HEK293 (cell line): ENCODE measurements at regions not wholly inside any gene's neighbourhood (a gene's known extent, or its start where the extent isn't known, plus 50 kb on each side); places are given as distances from the start of the nearest gene placed in this dataset.
A peak's percentile ranks its signal among the peaks of the same experiment; 100 is the strongest.

ENCODE experiments used
- GLIS2 ChIP-seq: fragments of 450-650 bp; formaldehyde crosslinking; IDR thresholded peaks from 2 replicates; pipeline ENCODE4 v1.5.1; 2016; ENCODE audit warnings: missing biosample characterization, missing genetic modification characterization
- HIC1 ChIP-seq: fragments of 450-650 bp; formaldehyde crosslinking; IDR thresholded peaks from 2 replicates; pipeline ENCODE4 v1.5.1; 2016; ENCODE audit warnings: missing biosample characterization, missing genetic modification characterization
- IKZF3 ChIP-seq: fragments of 450-650 bp; IDR thresholded peaks from 2 replicates; pipeline ENCODE4 v1.5.0; 2018; ENCODE audit warnings: missing biosample characterization, mild to moderate bottlenecking, missing genetic modification characterization, moderate library complexity
- KLF1 ChIP-seq: fragments of 450-650 bp; formaldehyde crosslinking; IDR thresholded peaks from 2 replicates; pipeline ENCODE4 v1.5.1; 2016; ENCODE audit warnings: missing biosample characterization, missing genetic modification characterization
- KLF16 ChIP-seq: fragments of 450-650 bp; formaldehyde crosslinking; IDR thresholded peaks from 2 replicates; pipeline ENCODE4 v1.5.1; 2017; ENCODE audit warnings: missing biosample characterization, missing genetic modification characterization
- KLF8 ChIP-seq: fragments of 450-650 bp; formaldehyde crosslinking; IDR thresholded peaks from 2 replicates; pipeline ENCODE4 v1.5.1; 2016; ENCODE audit warnings: missing biosample characterization, missing genetic modification characterization
- PATZ1 ChIP-seq: fragments of 450-650 bp; formaldehyde crosslinking; IDR thresholded peaks from 2 replicates; pipeline ENCODE4 v1.5.1; 2016; ENCODE audit warnings: missing biosample characterization, missing genetic modification characterization
- PRDM2 ChIP-seq: fragments of 450-650 bp; formaldehyde crosslinking; IDR thresholded peaks from 2 replicates; pipeline ENCODE4 v1.5.1; 2016; ENCODE audit warnings: missing biosample characterization, missing genetic modification characterization, borderline replicate concordance
- SCRT2 ChIP-seq: fragments of 450-650 bp; formaldehyde crosslinking; IDR thresholded peaks from 2 replicates; pipeline ENCODE4 v1.5.1; 2016; ENCODE audit warnings: missing biosample characterization, missing genetic modification characterization
- SP7 ChIP-seq: fragments of 450-650 bp; formaldehyde crosslinking; IDR thresholded peaks from 2 replicates; pipeline ENCODE4 v1.5.1; 2016; ENCODE audit warnings: missing biosample characterization, missing genetic modification characterization
- ZBTB17 ChIP-seq: fragments of 450-650 bp; formaldehyde crosslinking; IDR thresholded peaks from 2 replicates; pipeline ENCODE4 v1.5.1; 2016; ENCODE audit warnings: missing biosample characterization, missing genetic modification characterization
- ZBTB44 ChIP-seq: fragments of 450-650 bp; IDR thresholded peaks from 2 replicates; pipeline ENCODE4 v1.5.1; 2018; ENCODE audit warnings: missing biosample characterization, mild to moderate bottlenecking, missing genetic modification characterization
- ZBTB48 ChIP-seq: fragments of 450-650 bp; formaldehyde crosslinking; IDR thresholded peaks from 2 replicates; pipeline ENCODE4 v1.5.1; 2016; ENCODE audit warnings: missing biosample characterization, missing genetic modification characterization
- ZBTB7A ChIP-seq: fragments of 450-650 bp; formaldehyde crosslinking; IDR thresholded peaks from 2 replicates; pipeline ENCODE4 v1.5.1; 2016; ENCODE audit warnings: low read depth, missing biosample characterization, missing genetic modification characterization
- ZFP37 ChIP-seq: fragments of 450-650 bp; formaldehyde crosslinking; IDR thresholded peaks from 2 replicates; pipeline ENCODE4 v1.5.1; 2016; ENCODE audit warnings: missing biosample characterization, missing genetic modification characterization
- ZNF157 ChIP-seq: fragments of 450-650 bp; formaldehyde crosslinking; IDR thresholded peaks from 2 replicates; pipeline ENCODE4 v1.5.1; 2016; ENCODE audit warnings: missing biosample characterization, missing genetic modification characterization
- ZNF169 ChIP-seq: fragments of 450-650 bp; formaldehyde crosslinking; IDR thresholded peaks from 2 replicates; pipeline ENCODE4 v1.5.1; 2016; ENCODE audit warnings: missing biosample characterization, missing genetic modification characterization
- ZNF311 ChIP-seq: fragments of 450-650 bp; formaldehyde crosslinking; IDR thresholded peaks from 2 replicates; pipeline ENCODE4 v1.5.1; 2017; ENCODE audit warnings: missing biosample characterization, missing genetic modification characterization, borderline replicate concordance
- ZNF335 ChIP-seq: fragments of 450-650 bp; formaldehyde crosslinking; conservative IDR thresholded peaks from 2 replicates; pipeline ENCODE4 v1.5.1; 2016; ENCODE audit warnings: missing biosample characterization, missing genetic modification characterization
- ZNF341 ChIP-seq: fragments of 450-650 bp; formaldehyde crosslinking; IDR thresholded peaks from 2 replicates; pipeline ENCODE4; 2016; ENCODE audit warnings: low read depth, missing biosample characterization, missing genetic modification characterization
- ZNF394 ChIP-seq: fragments of 450-650 bp; formaldehyde crosslinking; IDR thresholded peaks from 2 replicates; pipeline ENCODE4 v1.5.1; 2016; ENCODE audit warnings: missing biosample characterization, missing genetic modification characterization, mild to moderate bottlenecking, moderate library complexity, borderline replicate concordance
- ZNF416 ChIP-seq: fragments of 450-650 bp; formaldehyde crosslinking; IDR thresholded peaks from 2 replicates; pipeline ENCODE4 v1.5.1; 2016; ENCODE audit warnings: missing biosample characterization, missing genetic modification characterization
- ZNF423 ChIP-seq: fragments of 450-650 bp; formaldehyde crosslinking; IDR thresholded peaks from 2 replicates; pipeline ENCODE4 v1.5.1; 2016; ENCODE audit warnings: missing biosample characterization, missing genetic modification characterization
- ZNF510 ChIP-seq: fragments of 450-650 bp; formaldehyde crosslinking; IDR thresholded peaks from 2 replicates; pipeline ENCODE4 v1.5.1; 2018; ENCODE audit warnings: mild to moderate bottlenecking, missing genetic modification characterization, missing biosample characterization; ENCODE audit not compliant: insufficient replicate concordance
- ZNF529 ChIP-seq: fragments of 450-650 bp; formaldehyde crosslinking; IDR thresholded peaks from 2 replicates; pipeline ENCODE4 v1.5.1; 2017; ENCODE audit warnings: missing genetic modification characterization, missing biosample characterization; ENCODE audit not compliant: insufficient replicate concordance
- ZNF600 ChIP-seq: fragments of 450-650 bp; formaldehyde crosslinking; IDR thresholded peaks from 2 replicates; pipeline ENCODE4 v1.5.1; 2016; ENCODE audit warnings: missing biosample characterization, missing genetic modification characterization
- ZNF629 ChIP-seq: fragments of 450-650 bp; formaldehyde crosslinking; IDR thresholded peaks from 2 replicates; pipeline ENCODE4 v1.5.1; 2017; ENCODE audit warnings: missing biosample characterization, missing genetic modification characterization
- ZNF664 ChIP-seq: fragments of 450-650 bp; formaldehyde crosslinking; IDR thresholded peaks from 2 replicates; pipeline ENCODE4 v1.5.1; 2016; ENCODE audit warnings: missing biosample characterization, missing genetic modification characterization
- ZNF707 ChIP-seq: fragments of 450-650 bp; formaldehyde crosslinking; IDR thresholded peaks from 2 replicates; pipeline ENCODE4 v1.5.1; 2016; ENCODE audit warnings: missing biosample characterization, missing genetic modification characterization

GRCh38 chr6:56843476-56844349, 111.2 kb upstream of the BEND6 start (continued):
- no peak for TF ChIP-seq PRDM2
- TF ChIP-seq PATZ1: peak; percentile 87
- peak; percentile 73 for TF ChIP-seq ZBTB17 (tag by site-specific recombination)
- no peak for TF ChIP-seq ZFP37 (tag by site-specific recombination)
- peak; percentile 92 for TF ChIP-seq ZNF600
- peak; percentile 83 for TF ChIP-seq SP7 (tag by site-specific recombination)
- TF ChIP-seq ZNF707 (tag by site-specific recombination): no peak
- TF ChIP-seq HIC1 (tag by site-specific recombination): peak; percentile 83
- TF ChIP-seq IKZF3 (tag by site-specific recombination): peak; percentile 63
- TF ChIP-seq ZBTB48 (tag by site-specific recombination): peak; percentile 97
- TF ChIP-seq GLIS2 (tag by site-specific recombination): peak; percentile 99
- no peak for TF ChIP-seq ZNF416 (tag by site-specific recombination)
- TF ChIP-seq ZNF335 (tag by site-specific recombination): peak; percentile 95
- TF ChIP-seq KLF8: peak; percentile 97
- peak; percentile 98 for TF ChIP-seq KLF1 (tag by site-specific recombination)
- peak; percentile 49; the same call in 1 of the 2 replicates for TF ChIP-seq ZNF394
- TF ChIP-seq ZNF311 (tag by site-specific recombination): no peak
- TF ChIP-seq ZNF423 (tag by site-specific recombination): peak; percentile 99
- TF ChIP-seq ZBTB7A: peak; percentile 64; the same call in 1 of the 2 replicates
- peak; percentile 98 for TF ChIP-seq SCRT2 (tag by site-specific recombination)
- no peak for TF ChIP-seq ZNF664
- TF ChIP-seq ZNF510: no peak
- peak; percentile 65 for TF ChIP-seq ZNF341 (tag by site-specific recombination)
- peak; percentile 58 for TF ChIP-seq ZNF629
- TF ChIP-seq ZBTB44 (tag by site-specific recombination): no peak
- no peak for TF ChIP-seq ZNF157
- no peak for TF ChIP-seq ZNF529
- no peak for TF ChIP-seq ZNF169 (tag by site-specific recombination)
- 0 out of 2 replicates have a peak, but pooled peaks have one; percentile 69 for TF ChIP-seq KLF16 (tag by site-specific recombination)
